Body of pancreas (tissue), 4 donors: ENCODE measurements at regions not wholly inside any gene's neighbourhood (a gene's known extent, or its start where the extent isn't known, plus 50 kb on each side); places are given as distances from the start of the nearest gene placed in this dataset.

Experiments used
- ATAC-seq: fragments of 150-250 bp; one replicate; pipeline ENCODE4 v1.9.1; 2016
- DNase-seq, 4 donors: peaks; one replicate each; pipeline ENCODE4 v3.0.0-alpha.2; 2019
- H3K27ac ChIP-seq, 4 donors: fragments of 200-600 bp; sonication (generic); 1 replicate in 3 of 4; 2 replicates in 1 of 4; pipeline versions ENCODE4 v1.5.1 to v1.6.1; 2016 to 2019; ENCODE audit warnings: mild to moderate bottlenecking in 1 of 4, mixed read lengths in 1 of 4, moderate library complexity in 1 of 4
- H3K27me3 ChIP-seq, 2 donors: fragments of 200-600 bp; sonication (generic); one replicate each; pipeline ENCODE4 v1.6.0; 2016; ENCODE audit warnings: mild to moderate bottlenecking in 1 of 2
- H3K36me3 ChIP-seq, 2 donors: fragments of 200-600 bp; sonication (generic); replicated peaks in 1 of 2; 2 replicates each; pipeline ENCODE4 v1.5.1; 2016; ENCODE audit warnings: low read depth in 2 of 2; ENCODE audit not compliant: insufficient read depth in 1 of 2
- H3K4me1 ChIP-seq: fragments of 200-600 bp; sonication (generic); one replicate; pipeline ENCODE4 v1.6.0; 2016
- H3K4me3 ChIP-seq, 2 donors: fragments of 200-600 bp; sonication (generic); 1 replicate in 1 of 2; 2 replicates in 1 of 2; pipeline ENCODE4 v1.5.1; 2016 to 2019
- H3K9me3 ChIP-seq, 3 donors: fragments of 200-600 bp; sonication (generic); 1 replicate in 2 of 3; 2 replicates in 1 of 3; pipeline ENCODE4 v1.5.1; 2016
- POLR2A ChIP-seq, 3 donors: fragments of 450-650 bp; IDR thresholded peaks; one replicate each; pipeline ENCODE4 v1.6.1; 2016; ENCODE audit warnings: antibody characterized with exemption in 3 of 3, mild to moderate bottlenecking in 2 of 3
- WGBS, 2 donors: methylation state at CpG; one replicate each; pipeline ENCODE4 v1.1.5; 2017; 5-methylcytosine and 5-hydroxymethylcytosine counted together
- intact Hi-C: fragments of 100-400 bp; cut with DNase I; formaldehyde crosslinking; loops from one replicate; pipeline ENCODE4 v1.15.1; 2023
- TF ChIP-seq, protein P1 (sequence below), 7 experiments: fragments of 450-650 bp in 4 of 7; fragments of 200-600 bp in 3 of 7; sonication (generic) in 3 of 7; IDR thresholded peaks; one replicate each; pipeline ENCODE4 v1.5.1; 2016 to 2019; ENCODE audit warnings: antibody characterized with exemption in 7 of 7

- H3K27me3 ChIP-seq: no peaks in the 10 kb centered on the region
- H3K36me3 ChIP-seq: no peaks in the 10 kb centered on the region
- no peak overlapping the region for H3K4me3 ChIP-seq
- TF ChIP-seq, protein P1, sequence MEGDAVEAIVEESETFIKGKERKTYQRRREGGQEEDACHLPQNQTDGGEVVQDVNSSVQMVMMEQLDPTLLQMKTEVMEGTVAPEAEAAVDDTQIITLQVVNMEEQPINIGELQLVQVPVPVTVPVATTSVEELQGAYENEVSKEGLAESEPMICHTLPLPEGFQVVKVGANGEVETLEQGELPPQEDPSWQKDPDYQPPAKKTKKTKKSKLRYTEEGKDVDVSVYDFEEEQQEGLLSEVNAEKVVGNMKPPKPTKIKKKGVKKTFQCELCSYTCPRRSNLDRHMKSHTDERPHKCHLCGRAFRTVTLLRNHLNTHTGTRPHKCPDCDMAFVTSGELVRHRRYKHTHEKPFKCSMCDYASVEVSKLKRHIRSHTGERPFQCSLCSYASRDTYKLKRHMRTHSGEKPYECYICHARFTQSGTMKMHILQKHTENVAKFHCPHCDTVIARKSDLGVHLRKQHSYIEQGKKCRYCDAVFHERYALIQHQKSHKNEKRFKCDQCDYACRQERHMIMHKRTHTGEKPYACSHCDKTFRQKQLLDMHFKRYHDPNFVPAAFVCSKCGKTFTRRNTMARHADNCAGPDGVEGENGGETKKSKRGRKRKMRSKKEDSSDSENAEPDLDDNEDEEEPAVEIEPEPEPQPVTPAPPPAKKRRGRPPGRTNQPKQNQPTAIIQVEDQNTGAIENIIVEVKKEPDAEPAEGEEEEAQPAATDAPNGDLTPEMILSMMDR (IDR thresholded peaks at IDR 0.05): no peak
- TF ChIP-seq POLR2A (IDR thresholded peaks at IDR 0.05): no peak
- intact Hi-C loops: no loop called here
- no peaks in the 10 kb centered on the region for H3K9me3 ChIP-seq
- no peak overlapping the region for H3K27ac ChIP-seq
- DNase-seq (no peak), ATAC-seq (no peak)
- H3K4me1 ChIP-seq: no peaks in the 10 kb centered on the region
- WGBS, 2 donors: 62 to 79% methylated on average over 3 of the region's 3 CpGs
Measured at GRCh38 chr12:43063650-43064049, 474.1 kb upstream of the PRICKLE1 start.

DNA sequence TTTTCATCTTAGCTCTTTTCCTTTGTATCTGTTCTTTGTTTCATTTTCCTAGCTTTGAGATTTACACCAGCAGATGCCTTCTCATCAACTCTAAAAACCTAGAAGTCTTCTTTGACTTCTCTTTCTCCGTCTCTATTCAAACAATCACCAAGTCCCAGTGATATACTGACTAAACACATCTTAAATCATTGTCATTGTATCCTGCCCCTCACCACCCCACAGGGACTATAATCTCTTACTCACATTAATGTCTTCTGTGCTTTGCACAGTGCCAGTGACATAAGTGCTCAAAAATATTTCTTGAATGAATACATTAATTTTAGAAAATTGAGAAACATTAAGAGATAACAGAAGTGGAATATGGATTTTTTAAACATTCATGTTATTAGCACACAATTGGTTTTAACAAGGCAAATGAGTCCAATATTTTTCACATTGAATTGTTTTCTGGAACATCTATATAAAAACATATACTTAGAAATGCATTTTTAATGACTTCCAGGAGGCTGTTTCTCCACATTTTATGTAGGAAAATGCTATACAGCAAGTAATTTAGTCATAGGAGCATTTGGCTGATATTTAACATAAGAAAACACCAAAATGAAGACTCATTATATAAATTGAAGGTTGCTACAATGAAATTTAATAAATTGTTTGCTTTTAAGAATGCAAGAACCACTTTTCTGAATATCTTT, 472.8 kb upstream of the PRICKLE1 start:
- TF ChIP-seq, protein P1 (IDR thresholded peaks at IDR 0.05): no peak
- no peak for TF ChIP-seq POLR2A (IDR thresholded peaks at IDR 0.05)
- no peaks in the 10 kb centered on the region for H3K9me3 ChIP-seq
- 66 to 67% methylated on average over 1 of the region's 1 CpG for WGBS, 2 donors
- H3K4me1 ChIP-seq: no peaks in the 10 kb centered on the region
- H3K4me3 ChIP-seq: no peak overlapping the region
- no peak overlapping the region for H3K27ac ChIP-seq
- DNase-seq: no peak
- H3K27me3 ChIP-seq: no peaks in the 10 kb centered on the region
- no peaks in the 10 kb centered on the region for H3K36me3 ChIP-seq
- no peak for ATAC-seq
- intact Hi-C loops: no loop called here

DNA sequence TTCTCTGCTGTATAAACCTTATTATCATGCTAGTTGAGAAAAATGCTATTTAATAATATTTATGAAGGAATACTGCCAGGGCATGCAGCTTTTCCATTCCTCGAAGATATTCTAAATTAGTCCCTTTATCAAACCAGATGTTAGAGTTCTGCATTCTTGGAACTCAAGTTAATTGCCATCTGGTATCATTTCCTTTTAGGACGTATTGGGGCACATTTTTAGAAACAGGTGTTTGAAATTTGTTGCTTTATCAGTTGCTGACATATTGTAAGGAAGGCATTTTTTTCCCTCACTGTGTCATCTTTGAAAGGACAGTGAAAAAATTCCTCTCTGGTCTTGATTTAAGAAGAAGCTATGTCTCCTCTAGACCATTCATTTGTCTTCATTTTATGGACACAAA, 471.2 kb upstream of the PRICKLE1 start:
- DNase-seq (no peak), ATAC-seq (no peak)
- Histone ChIP-seq H3K9me3 (no peaks in the 10 kb centered on the region), H3K27ac (no peak overlapping the region), H3K27me3 (no peaks in the 10 kb centered on the region), H3K4me1 (no peaks in the 10 kb centered on the region), H3K4me3 (no peak overlapping the region), H3K36me3 (no peaks in the 10 kb centered on the region)
- intact Hi-C loops: no loop called here
- TF ChIP-seq POLR2A (IDR thresholded peaks at IDR 0.05): no peak
- TF ChIP-seq, protein P1 (IDR thresholded peaks at IDR 0.05): no peak
- 19 to 20% methylated on average over 2 of the region's 2 CpGs for WGBS, 2 donors

GRCh38 chr12:43058616-43059015, 469.1 kb upstream of the PRICKLE1 start:
- DNase-seq (no peak), ATAC-seq (no peak)
- no peak for TF ChIP-seq POLR2A (IDR thresholded peaks at IDR 0.05)
- TF ChIP-seq, protein P1 (IDR thresholded peaks at IDR 0.05): no peak
- no peak overlapping the region for H3K4me3 ChIP-seq
- no peaks in the 10 kb centered on the region for H3K4me1 ChIP-seq
- intact Hi-C loops: no loop called here
- H3K27ac ChIP-seq: no peak overlapping the region
- no peaks in the 10 kb centered on the region for H3K27me3 ChIP-seq
- WGBS, 2 donors: 92% methylated on average over 4 of the region's 4 CpGs
- no peaks in the 10 kb centered on the region for H3K36me3 ChIP-seq
- H3K9me3 ChIP-seq: no peaks in the 10 kb centered on the region

- Histone ChIP-seq H3K9me3 (no peaks in the 10 kb centered on the region), H3K36me3 (no peaks in the 10 kb centered on the region), H3K27me3 (no peaks in the 10 kb centered on the region), H3K4me3 (no peak overlapping the region), H3K27ac (no peak overlapping the region), H3K4me1 (peaks cover 4% of the 10 kb centered on the region)
- ATAC-seq (no peak), DNase-seq (no peak)
- TF ChIP-seq, protein P1 (IDR thresholded peaks at IDR 0.05): no peak
- TF ChIP-seq POLR2A (IDR thresholded peaks at IDR 0.05): no peak
- intact Hi-C loops: no loop called here
Measured at GRCh38 chr12:43057566-43057965, 468.0 kb upstream of the PRICKLE1 start.
